ENCODE measurements at regions not wholly inside any gene's neighbourhood (a gene's known extent, or its start where the extent isn't known, plus 50 kb on each side); places are given as distances from the start of the nearest gene placed in this dataset.

DNA sequence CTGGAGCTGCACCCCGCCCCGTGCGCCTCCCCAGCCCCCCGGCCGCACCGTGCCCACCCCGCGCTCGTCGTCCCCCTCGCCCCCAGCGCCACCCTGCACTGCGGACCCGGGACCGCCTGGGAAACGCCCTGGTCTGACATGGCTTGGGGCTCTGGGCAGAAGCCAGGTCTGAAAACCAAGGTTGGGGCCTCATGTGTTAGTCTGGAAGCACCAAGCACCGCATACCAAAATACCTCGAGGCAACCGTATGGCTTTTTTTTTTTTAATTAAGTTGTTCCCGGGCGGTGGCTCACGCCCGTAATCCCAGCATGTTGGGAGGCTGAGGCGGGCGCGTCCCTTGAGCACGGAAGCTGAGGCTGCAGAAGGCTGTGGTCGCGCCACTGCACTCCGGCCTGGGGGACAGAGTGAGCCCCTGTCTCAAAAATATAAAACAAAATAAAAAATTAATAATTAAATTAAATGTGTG is 91.5 kb upstream of the CHD2 start:
- dilution Hi-C loops (cut with MboI; ENCODE audit: extremely low pct_ligation_motif_present, low sequenced_read_pairs), result loop anchor here (25.0 kb wide), 1 partner anchor 104 kb away; the partner anchor contains the start of gene CHD2

More for the DNA sequence above, 91.5 kb upstream of the CHD2 start:
- no peak for FAIRE-seq
- peak overlapping the region; percentile 52 for H3K4me2 ChIP-seq (ENCODE audit: insufficient read depth, low read length)
- H3K36me3 ChIP-seq (ENCODE audit: control insufficient read depth in 2 of 2, extremely low read depth in 1 of 2, insufficient read depth in 2 of 2, low read length in 2 of 2), result no peaks in the 10 kb centered on the region
- no peaks in the 10 kb centered on the region for H3K9me1 ChIP-seq (replicated peaks; ENCODE audit: control insufficient read depth, extremely low read depth, insufficient read depth, low read length)
- H3K4me3 ChIP-seq (replicated peaks in 1 of 3; ENCODE audit: insufficient read depth in 1 of 3, low read depth in 1 of 3, low read length in 3 of 3), result peak overlapping the region; percentile 29 to 51 (median 32)
- no peaks in the 10 kb centered on the region for H3K27me3 ChIP-seq (ENCODE audit: control insufficient read depth in 2 of 2, insufficient read depth in 2 of 2, low read length in 2 of 2)
- DNase-seq (ENCODE audit: low read depth, low spot score), result no peak
- H3K79me2 ChIP-seq (ENCODE audit: control insufficient read depth, insufficient read depth, low read length), result no peaks in the 10 kb centered on the region
- H2AFZ ChIP-seq (ENCODE audit: low read depth, low read length), result peak overlapping the region; percentile 93
- POLR2A ChIA-PET, result interaction anchor here (0.8 to 4.3 kb wide), 6 partner anchors 14 to 100 kb away, joined by 3 to 35 read pairs (median 6); partner anchors contain the start of gene CHD2
- H3K9ac ChIP-seq (replicated peaks; ENCODE audit: extremely low read depth, insufficient read depth, low read length), result peak overlapping the region; percentile 72
- intact Hi-C loops (cut with micrococcal nuclease), result loop anchor here (1.0 to 5.0 kb wide), 7 partner anchors 12 to 191 kb away; partner anchors contain the start of gene CHD2
- H3K9me3 ChIP-seq (replicated peaks; ENCODE audit: control insufficient read depth, insufficient read depth, low read length), result no peaks in the 10 kb centered on the region
- TSS peak; percentile 57 for BruUV-seq (replicated peaks)
- H4K20me1 ChIP-seq (replicated peaks; ENCODE audit: control insufficient read depth, extremely low read depth, insufficient read depth, low read length), result no peaks in the 10 kb centered on the region
- peaks cover 20% of the 10 kb centered on the region for H3K4me1 ChIP-seq (ENCODE audit: control insufficient read depth, extremely low read depth, insufficient read depth, low read length)
- peak overlapping the region; percentile 51 for H3K27ac ChIP-seq (ENCODE audit: insufficient read depth, low read depth, low read length)
- TF ChIP-seq, protein P1, sequence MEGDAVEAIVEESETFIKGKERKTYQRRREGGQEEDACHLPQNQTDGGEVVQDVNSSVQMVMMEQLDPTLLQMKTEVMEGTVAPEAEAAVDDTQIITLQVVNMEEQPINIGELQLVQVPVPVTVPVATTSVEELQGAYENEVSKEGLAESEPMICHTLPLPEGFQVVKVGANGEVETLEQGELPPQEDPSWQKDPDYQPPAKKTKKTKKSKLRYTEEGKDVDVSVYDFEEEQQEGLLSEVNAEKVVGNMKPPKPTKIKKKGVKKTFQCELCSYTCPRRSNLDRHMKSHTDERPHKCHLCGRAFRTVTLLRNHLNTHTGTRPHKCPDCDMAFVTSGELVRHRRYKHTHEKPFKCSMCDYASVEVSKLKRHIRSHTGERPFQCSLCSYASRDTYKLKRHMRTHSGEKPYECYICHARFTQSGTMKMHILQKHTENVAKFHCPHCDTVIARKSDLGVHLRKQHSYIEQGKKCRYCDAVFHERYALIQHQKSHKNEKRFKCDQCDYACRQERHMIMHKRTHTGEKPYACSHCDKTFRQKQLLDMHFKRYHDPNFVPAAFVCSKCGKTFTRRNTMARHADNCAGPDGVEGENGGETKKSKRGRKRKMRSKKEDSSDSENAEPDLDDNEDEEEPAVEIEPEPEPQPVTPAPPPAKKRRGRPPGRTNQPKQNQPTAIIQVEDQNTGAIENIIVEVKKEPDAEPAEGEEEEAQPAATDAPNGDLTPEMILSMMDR (IDR thresholded peaks at IDR 0.05; ENCODE audit: extremely low read depth in 1 of 2, insufficient read depth in 1 of 2, low read depth in 1 of 2, low read length in 2 of 2), result no peak
- TF ChIP-seq POLR2A (IDR thresholded peaks at IDR 0.05; ENCODE audit: low read depth, low read length) (no peak), POLR2AphosphoS5 (IDR thresholded peaks at IDR 0.05; ENCODE audit: insufficient read depth, low read depth, low read length) (no peak), MYC (IDR thresholded peaks at IDR 0.05; ENCODE audit: low read depth, low read length) (no peak), MAX (IDR thresholded peaks at IDR 0.05; ENCODE audit: insufficient read depth, insufficient read length) (no peak), JUN (IDR thresholded peaks at IDR 0.05; ENCODE audit: borderline replicate concordance, insufficient read depth, insufficient read length, low read depth) (no peak), GATA2 (IDR thresholded peaks at IDR 0.05; ENCODE audit: insufficient read depth, insufficient read length, low read depth, low read length) (no peak), FOS (IDR thresholded peaks at IDR 0.05; ENCODE audit: borderline replicate concordance, insufficient read depth, low read length) (no peak), EZH2 (IDR thresholded peaks at IDR 0.05; ENCODE audit: borderline replicate concordance, low read depth, low read length, severe bottlenecking) (no peak)
- CTCF ChIA-PET, result interaction anchor here (0.7 to 3.6 kb wide), 21 partner anchors 11 to 711 kb away, joined by 3 to 51 read pairs (median 8); partner anchors contain the start of gene CHD2
